D341Med (cell line): ENCODE measurements at regions not wholly inside any gene's neighbourhood (a gene's known extent, or its start where the extent isn't known, plus 50 kb on each side); places are given as distances from the start of the nearest gene placed in this dataset.

Source experiments
- DNase-seq: peaks from one replicate; pipeline ENCODE4 v3.0.0; 2012; ENCODE audit warnings: low spot score

- DNase-seq: no peak
Measured at GRCh38 chr15:27702581-27702980, 396.5 kb downstream of the OCA2 start.

- DNase-seq: no peak
Measured at GRCh38 chr15:27701956-27702355, 397.2 kb downstream of the OCA2 start.

GRCh38 chr15:27701014-27701413 lies 398.1 kb downstream of the OCA2 start:
- DNase-seq: no peak

- no peak for DNase-seq
Measured at GRCh38 chr15:27699699-27700098, 399.4 kb downstream of the OCA2 start.

GRCh38 chr15:27696530-27696929 lies 402.6 kb downstream of the OCA2 start:
- DNase-seq: no peak

GRCh38 chr15:27695726-27696125 lies 403.4 kb downstream of the OCA2 start:
- no peak for DNase-seq

GRCh38 chr15:27694506-27695087 lies 404.5 kb downstream of the OCA2 start:
- DNase-seq: no peak

GRCh38 chr15:27693280-27693679 lies 405.8 kb downstream of the OCA2 start:
- DNase-seq: no peak

GRCh38 chr15:27692438-27692837 lies 406.7 kb downstream of the OCA2 start:
- no peak for DNase-seq

GRCh38 chr15:27690290-27690689 lies 408.8 kb downstream of the OCA2 start:
- DNase-seq: no peak

- no peak for DNase-seq
Measured at GRCh38 chr15:27686971-27687370, 412.1 kb downstream of the OCA2 start.

GRCh38 chr15:27686369-27686768 lies 412.7 kb downstream of the OCA2 start:
- DNase-seq: no peak

GRCh38 chr15:27685644-27686043 lies 413.5 kb downstream of the OCA2 start:
- no peak for DNase-seq

- DNase-seq: no peak
Measured at GRCh38 chr15:27683121-27683520, 416.0 kb downstream of the OCA2 start.

GRCh38 chr15:27681038-27681437 lies 418.1 kb downstream of the OCA2 start:
- DNase-seq: peak; percentile 69

GRCh38 chr15:27679731-27680471 lies 419.2 kb downstream of the OCA2 start:
- DNase-seq: peak; percentile 62

- DNase-seq: no peak
Measured at GRCh38 chr15:27679203-27679602, 419.9 kb downstream of the OCA2 start.

GRCh38 chr15:27677951-27678350 lies 421.2 kb downstream of the OCA2 start:
- DNase-seq: no peak

GRCh38 chr15:27676647-27677046 lies 422.5 kb downstream of the OCA2 start:
- DNase-seq: no peak

GRCh38 chr15:27675571-27675970 lies 423.5 kb downstream of the OCA2 start:
- no peak for DNase-seq

GRCh38 chr15:27674826-27675225 lies 424.3 kb downstream of the OCA2 start:
- no peak for DNase-seq

- no peak for DNase-seq
Measured at GRCh38 chr15:27673766-27674445, 425.2 kb downstream of the OCA2 start.

GRCh38 chr15:27672537-27672936 lies 426.6 kb downstream of the OCA2 start:
- no peak for DNase-seq
